ENCODE measurements at regions not wholly inside any gene's neighbourhood (a gene's known extent, or its start where the extent isn't known, plus 50 kb on each side); places are given as distances from the start of the nearest gene placed in this dataset.
"Not testable (repeated sequence)": the region's sequence is repeated elsewhere in the genome, so short reads cannot be mapped to it uniquely, and the experiment has no call there.

GRCh38 chr16:73399486-73399885, 351.6 kb upstream of the ZFHX3 start (continued):
- no peak for TF ChIP-seq REST (IDR thresholded peaks at IDR 0.05; ENCODE audit: unreplicated experiment)

GRCh38 chr16:73398604-73399003, 350.7 kb upstream of the ZFHX3 start:
- not testable (repeated sequence) for H3K27me3 ChIP-seq (ENCODE audit: insufficient read depth); H3K27me3 Mint-ChIP-seq (ENCODE audit: insufficient read depth, low read depth, poor library complexity); ATAC-seq; H3K27ac Mint-ChIP-seq; H2AFZ ChIP-seq; H3K9me3 Mint-ChIP-seq; H3K4me2 ChIP-seq; H3K9me2 ChIP-seq (ENCODE audit: insufficient read depth); H3K36me3 ChIP-seq (ENCODE audit: insufficient read depth); H4K20me1 ChIP-seq (replicated peaks; ENCODE audit: insufficient read depth); H3K4me3 Mint-ChIP-seq; H3F3A ChIP-seq (replicated peaks; ENCODE audit: low read depth); H3K4me3 ChIP-seq; H3K36me3 Mint-ChIP-seq (ENCODE audit: low read depth); H3K27ac ChIP-seq (ENCODE audit: low read depth); H3K79me2 ChIP-seq (replicated peaks; ENCODE audit: insufficient read depth); DNase-seq (ENCODE audit: low spot score)
- H3K4me1 ChIP-seq (ENCODE audit: insufficient read depth), result peaks cover 10% of the 10 kb centered on the region
- H3K4me1 Mint-ChIP-seq, result peaks cover 14% of the 10 kb centered on the region; the same call in 2 of the 3 replicates

- H3K27me3 Mint-ChIP-seq (ENCODE audit: insufficient read depth, low read depth, poor library complexity), result peaks cover 2% of the 10 kb centered on the region
- no peaks in the 10 kb centered on the region for H3K36me3 Mint-ChIP-seq (ENCODE audit: low read depth)
- TF ChIP-seq CREB1 (CRISPR knock-in tag; IDR thresholded peaks at IDR 0.05; ENCODE audit: low read depth) (no peak), NANOG (IDR thresholded peaks at IDR 0.05; ENCODE audit: borderline replicate concordance) (no peak), ZNF331 (CRISPR knock-in tag; IDR thresholded peaks at IDR 0.05; ENCODE audit: low read depth) (no peak), ZNF114 (CRISPR knock-in tag; IDR thresholded peaks at IDR 0.05) (no peak), REST (IDR thresholded peaks at IDR 0.05; ENCODE audit: unreplicated experiment) (no peak), EZH2 (IDR thresholded peaks at IDR 0.05; ENCODE audit: low read depth, unreplicated experiment) (no peak), JUNB (IDR thresholded peaks at IDR 0.05; ENCODE audit: unreplicated experiment) (no peak)
Measured at GRCh38 chr16:73396556-73396955, 348.6 kb upstream of the ZFHX3 start.

More at GRCh38 chr16:73396556-73396955, 348.6 kb upstream of the ZFHX3 start:
- Histone ChIP-seq H3F3A (replicated peaks; ENCODE audit: low read depth) (no peaks in the 10 kb centered on the region), H3K4me3 (no peak overlapping the region), H3K27me3 (ENCODE audit: insufficient read depth) (no peaks in the 10 kb centered on the region), H3K27ac (ENCODE audit: low read depth) (no peak overlapping the region), H4K20me1 (replicated peaks; ENCODE audit: insufficient read depth) (no peaks in the 10 kb centered on the region), H3K79me2 (replicated peaks; ENCODE audit: insufficient read depth) (no peaks in the 10 kb centered on the region), H3K4me1 (ENCODE audit: insufficient read depth) (peaks cover 10% of the 10 kb centered on the region), H2AFZ (no peak overlapping the region), H3K36me3 (ENCODE audit: insufficient read depth) (no peaks in the 10 kb centered on the region), H3K9me2 (ENCODE audit: insufficient read depth) (no peaks in the 10 kb centered on the region), H3K4me2 (no peak overlapping the region)
- no peak for ATAC-seq
- Mint-ChIP-seq H3K4me3 (no peak overlapping the region), H3K27ac (no peak overlapping the region), H3K4me1 (peaks cover 14% of the 10 kb centered on the region; the same call in 2 of the 3 replicates), H3K9me3 (no peaks in the 10 kb centered on the region; the same call in 2 of the 3 replicates)
- no peak for DNase-seq (ENCODE audit: low spot score)
